ENCODE measurements at regions not wholly inside any gene's neighbourhood (a gene's known extent, or its start where the extent isn't known, plus 50 kb on each side); places are given as distances from the start of the nearest gene placed in this dataset.

- DNase-seq, result no peak
Measured at GRCh38 chr17:51572115-51572514, 311.8 kb downstream of the UTP18 start.

All from NCI-H187 (cell line).